ENCODE measurements at regions not wholly inside any gene's neighbourhood (a gene's known extent, or its start where the extent isn't known, plus 50 kb on each side); places are given as distances from the start of the nearest gene placed in this dataset.
"Not testable (repeated sequence)": the region's sequence is repeated elsewhere in the genome, so short reads cannot be mapped to it uniquely, and the experiment has no call there.

GRCh38 chr4:169852481-169852880, 94.7 kb upstream of the HPF1 start:
- no peak overlapping the region for H3K4me3 ChIP-seq (ENCODE audit: low read length in 2 of 2)

GRCh38 chr4:169851750-169852149, 94.0 kb upstream of the HPF1 start:
- no peak overlapping the region for H3K9ac ChIP-seq (ENCODE audit: low read depth in 1 of 2, low read length in 2 of 2)

More at GRCh38 chr4:169852481-169852880, 94.7 kb upstream of the HPF1 start:
- H3K27me3 ChIP-seq (ENCODE audit: control insufficient read depth in 2 of 2, insufficient read depth in 2 of 2, low read length in 2 of 2): no peaks in the 10 kb centered on the region
- H3K9ac ChIP-seq (ENCODE audit: low read depth in 1 of 2, low read length in 2 of 2): no peak overlapping the region
- H3K4me1 ChIP-seq (ENCODE audit: control insufficient read depth in 2 of 2, insufficient read depth in 2 of 2, low read length in 2 of 2): no peaks in the 10 kb centered on the region
- H3K36me3 ChIP-seq (ENCODE audit: control insufficient read depth in 2 of 2, insufficient read depth in 2 of 2, low read length in 2 of 2): no peaks in the 10 kb centered on the region
- no peak overlapping the region for H3K27ac ChIP-seq (ENCODE audit: low read depth in 2 of 2, low read length in 2 of 2)
- H3K9me3 ChIP-seq (ENCODE audit: control insufficient read depth in 2 of 2, low read length in 2 of 2): no peaks in the 10 kb centered on the region

GRCh38 chr4:169849456-169849855, 91.7 kb upstream of the HPF1 start:
- no peaks in the 10 kb centered on the region for H3K27me3 ChIP-seq (ENCODE audit: control insufficient read depth in 2 of 2, insufficient read depth in 2 of 2, low read length in 2 of 2)
- H3K27ac ChIP-seq (ENCODE audit: low read depth in 2 of 2, low read length in 2 of 2): no peak overlapping the region
- H3K9ac ChIP-seq (ENCODE audit: low read depth in 1 of 2, low read length in 2 of 2): no peak overlapping the region

More at GRCh38 chr4:169851750-169852149, 94.0 kb upstream of the HPF1 start:
- H3K4me1 ChIP-seq (ENCODE audit: control insufficient read depth in 2 of 2, insufficient read depth in 2 of 2, low read length in 2 of 2): no peaks in the 10 kb centered on the region
- H3K9me3 ChIP-seq (ENCODE audit: control insufficient read depth in 2 of 2, low read length in 2 of 2): no peaks in the 10 kb centered on the region
- H3K36me3 ChIP-seq (ENCODE audit: control insufficient read depth in 2 of 2, insufficient read depth in 2 of 2, low read length in 2 of 2): no peaks in the 10 kb centered on the region
- H3K27ac ChIP-seq (ENCODE audit: low read depth in 2 of 2, low read length in 2 of 2): no peak overlapping the region
- no peaks in the 10 kb centered on the region for H3K27me3 ChIP-seq (ENCODE audit: control insufficient read depth in 2 of 2, insufficient read depth in 2 of 2, low read length in 2 of 2)
- no peak overlapping the region for H3K4me3 ChIP-seq (ENCODE audit: low read length in 2 of 2)

GRCh38 chr4:169848018-169848417, 90.3 kb upstream of the HPF1 start:
- Histone ChIP-seq H3K27ac (ENCODE audit: low read depth in 2 of 2, low read length in 2 of 2) (no peak overlapping the region), H3K9ac (ENCODE audit: low read depth in 1 of 2, low read length in 2 of 2) (no peak overlapping the region), H3K4me3 (ENCODE audit: low read length in 2 of 2) (no peak overlapping the region), H3K4me1 (ENCODE audit: control insufficient read depth in 2 of 2, insufficient read depth in 2 of 2, low read length in 2 of 2) (no peaks in the 10 kb centered on the region), H3K27me3 (ENCODE audit: control insufficient read depth in 2 of 2, insufficient read depth in 2 of 2, low read length in 2 of 2) (no peaks in the 10 kb centered on the region), H3K36me3 (ENCODE audit: control insufficient read depth in 2 of 2, insufficient read depth in 2 of 2, low read length in 2 of 2) (no peaks in the 10 kb centered on the region), H3K9me3 (ENCODE audit: control insufficient read depth in 2 of 2, low read length in 2 of 2) (no peaks in the 10 kb centered on the region)

More at GRCh38 chr4:169849456-169849855, 91.7 kb upstream of the HPF1 start:
- Histone ChIP-seq H3K9me3 (ENCODE audit: control insufficient read depth in 2 of 2, low read length in 2 of 2) (no peaks in the 10 kb centered on the region), H3K4me1 (ENCODE audit: control insufficient read depth in 2 of 2, insufficient read depth in 2 of 2, low read length in 2 of 2) (no peaks in the 10 kb centered on the region), H3K36me3 (ENCODE audit: control insufficient read depth in 2 of 2, insufficient read depth in 2 of 2, low read length in 2 of 2) (no peaks in the 10 kb centered on the region), H3K4me3 (ENCODE audit: low read length in 2 of 2) (no peak overlapping the region)

GRCh38 chr4:169847171-169847570, 89.4 kb upstream of the HPF1 start:
- Histone ChIP-seq H3K4me1 (ENCODE audit: control insufficient read depth in 2 of 2, insufficient read depth in 2 of 2, low read length in 2 of 2) (no peaks in the 10 kb centered on the region), H3K27me3 (ENCODE audit: control insufficient read depth in 2 of 2, insufficient read depth in 2 of 2, low read length in 2 of 2) (no peaks in the 10 kb centered on the region), H3K4me3 (ENCODE audit: low read length in 2 of 2) (no peak overlapping the region), H3K9ac (ENCODE audit: low read depth in 1 of 2, low read length in 2 of 2) (no peak overlapping the region), H3K36me3 (ENCODE audit: control insufficient read depth in 2 of 2, insufficient read depth in 2 of 2, low read length in 2 of 2) (no peaks in the 10 kb centered on the region), H3K9me3 (ENCODE audit: control insufficient read depth in 2 of 2, low read length in 2 of 2) (no peaks in the 10 kb centered on the region), H3K27ac (ENCODE audit: low read depth in 2 of 2, low read length in 2 of 2) (no peak overlapping the region)

GRCh38 chr4:169846396-169846795, 88.7 kb upstream of the HPF1 start:
- H3K36me3 ChIP-seq (ENCODE audit: control insufficient read depth in 2 of 2, insufficient read depth in 2 of 2, low read length in 2 of 2): no peaks in the 10 kb centered on the region
- H3K4me3 ChIP-seq (ENCODE audit: low read length in 2 of 2): no peak overlapping the region
- H3K9me3 ChIP-seq (ENCODE audit: control insufficient read depth in 2 of 2, low read length in 2 of 2): no peaks in the 10 kb centered on the region
- no peaks in the 10 kb centered on the region for H3K27me3 ChIP-seq (ENCODE audit: control insufficient read depth in 2 of 2, insufficient read depth in 2 of 2, low read length in 2 of 2)
- no peak overlapping the region for H3K9ac ChIP-seq (ENCODE audit: low read depth in 1 of 2, low read length in 2 of 2)
- H3K27ac ChIP-seq (ENCODE audit: low read depth in 2 of 2, low read length in 2 of 2): no peak overlapping the region
- no peaks in the 10 kb centered on the region for H3K4me1 ChIP-seq (ENCODE audit: control insufficient read depth in 2 of 2, insufficient read depth in 2 of 2, low read length in 2 of 2)

- Histone ChIP-seq H3K9me3 (ENCODE audit: control insufficient read depth in 2 of 2, low read length in 2 of 2) (no peaks in the 10 kb centered on the region), H3K27ac (ENCODE audit: low read depth in 2 of 2, low read length in 2 of 2) (no peak overlapping the region), H3K36me3 (ENCODE audit: control insufficient read depth in 2 of 2, insufficient read depth in 2 of 2, low read length in 2 of 2) (no peaks in the 10 kb centered on the region), H3K27me3 (ENCODE audit: control insufficient read depth in 2 of 2, insufficient read depth in 2 of 2, low read length in 2 of 2) (no peaks in the 10 kb centered on the region), H3K4me3 (ENCODE audit: low read length in 2 of 2) (no peak overlapping the region), H3K4me1 (ENCODE audit: control insufficient read depth in 2 of 2, insufficient read depth in 2 of 2, low read length in 2 of 2) (no peaks in the 10 kb centered on the region), H3K9ac (ENCODE audit: low read depth in 1 of 2, low read length in 2 of 2) (no peak overlapping the region)
Observed at GRCh38 chr4:169841776-169842175, 84.0 kb upstream of the HPF1 start.

- no peaks in the 10 kb centered on the region for H3K36me3 ChIP-seq (ENCODE audit: control insufficient read depth in 2 of 2, insufficient read depth in 2 of 2, low read length in 2 of 2)
- H3K9me3 ChIP-seq (ENCODE audit: control insufficient read depth in 2 of 2, low read length in 2 of 2): no peaks in the 10 kb centered on the region
- no peak overlapping the region for H3K4me3 ChIP-seq (ENCODE audit: low read length in 2 of 2)
- no peaks in the 10 kb centered on the region for H3K4me1 ChIP-seq (ENCODE audit: control insufficient read depth in 2 of 2, insufficient read depth in 2 of 2, low read length in 2 of 2)
- H3K9ac ChIP-seq (ENCODE audit: low read depth in 1 of 2, low read length in 2 of 2): no peak overlapping the region
- H3K27me3 ChIP-seq (ENCODE audit: control insufficient read depth in 2 of 2, insufficient read depth in 2 of 2, low read length in 2 of 2): no peaks in the 10 kb centered on the region
- no peak overlapping the region for H3K27ac ChIP-seq (ENCODE audit: low read depth in 2 of 2, low read length in 2 of 2)
Observed at GRCh38 chr4:169840554-169840953, 82.8 kb upstream of the HPF1 start.

- not testable (repeated sequence) for H3K4me3 ChIP-seq (ENCODE audit: low read length in 2 of 2); H3K4me1 ChIP-seq (ENCODE audit: control insufficient read depth in 2 of 2, insufficient read depth in 2 of 2, low read length in 2 of 2); H3K27ac ChIP-seq (ENCODE audit: low read depth in 2 of 2, low read length in 2 of 2); H3K27me3 ChIP-seq (ENCODE audit: control insufficient read depth in 2 of 2, insufficient read depth in 2 of 2, low read length in 2 of 2); H3K9ac ChIP-seq (ENCODE audit: low read depth in 1 of 2, low read length in 2 of 2); H3K36me3 ChIP-seq (ENCODE audit: control insufficient read depth in 2 of 2, insufficient read depth in 2 of 2, low read length in 2 of 2); H3K9me3 ChIP-seq (ENCODE audit: control insufficient read depth in 2 of 2, low read length in 2 of 2)
Observed at GRCh38 chr4:169828329-169828728, 70.6 kb upstream of the HPF1 start.

GRCh38 chr4:169826634-169827187, 69.0 kb upstream of the HPF1 start:
- Histone ChIP-seq H3K27ac (ENCODE audit: low read depth in 2 of 2, low read length in 2 of 2) (no peak overlapping the region), H3K4me3 (ENCODE audit: low read length in 2 of 2) (no peak overlapping the region), H3K4me1 (ENCODE audit: control insufficient read depth in 2 of 2, insufficient read depth in 2 of 2, low read length in 2 of 2) (no peaks in the 10 kb centered on the region), H3K9ac (ENCODE audit: low read depth in 1 of 2, low read length in 2 of 2) (no peak overlapping the region), H3K9me3 (ENCODE audit: control insufficient read depth in 2 of 2, low read length in 2 of 2) (no peaks in the 10 kb centered on the region), H3K27me3 (ENCODE audit: control insufficient read depth in 2 of 2, insufficient read depth in 2 of 2, low read length in 2 of 2) (no peaks in the 10 kb centered on the region), H3K36me3 (ENCODE audit: control insufficient read depth in 2 of 2, insufficient read depth in 2 of 2, low read length in 2 of 2) (no peaks in the 10 kb centered on the region)

- no peak overlapping the region for H3K4me3 ChIP-seq (ENCODE audit: low read length in 2 of 2)
- H3K9me3 ChIP-seq (ENCODE audit: control insufficient read depth in 2 of 2, low read length in 2 of 2): no peaks in the 10 kb centered on the region
- no peak overlapping the region for H3K9ac ChIP-seq (ENCODE audit: low read depth in 1 of 2, low read length in 2 of 2)
- H3K27ac ChIP-seq (ENCODE audit: low read depth in 2 of 2, low read length in 2 of 2): no peak overlapping the region
- no peaks in the 10 kb centered on the region for H3K4me1 ChIP-seq (ENCODE audit: control insufficient read depth in 2 of 2, insufficient read depth in 2 of 2, low read length in 2 of 2)
- H3K27me3 ChIP-seq (ENCODE audit: control insufficient read depth in 2 of 2, insufficient read depth in 2 of 2, low read length in 2 of 2): no peaks in the 10 kb centered on the region
- H3K36me3 ChIP-seq (ENCODE audit: control insufficient read depth in 2 of 2, insufficient read depth in 2 of 2, low read length in 2 of 2): no peaks in the 10 kb centered on the region
Observed at GRCh38 chr4:169823685-169824084, 65.9 kb upstream of the HPF1 start.

Measured in mucosa of rectum (tissue), 2 donors.